ENCODE measurements at regions not wholly inside any gene's neighbourhood (a gene's known extent, or its start where the extent isn't known, plus 50 kb on each side); places are given as distances from the start of the nearest gene placed in this dataset.

DNA sequence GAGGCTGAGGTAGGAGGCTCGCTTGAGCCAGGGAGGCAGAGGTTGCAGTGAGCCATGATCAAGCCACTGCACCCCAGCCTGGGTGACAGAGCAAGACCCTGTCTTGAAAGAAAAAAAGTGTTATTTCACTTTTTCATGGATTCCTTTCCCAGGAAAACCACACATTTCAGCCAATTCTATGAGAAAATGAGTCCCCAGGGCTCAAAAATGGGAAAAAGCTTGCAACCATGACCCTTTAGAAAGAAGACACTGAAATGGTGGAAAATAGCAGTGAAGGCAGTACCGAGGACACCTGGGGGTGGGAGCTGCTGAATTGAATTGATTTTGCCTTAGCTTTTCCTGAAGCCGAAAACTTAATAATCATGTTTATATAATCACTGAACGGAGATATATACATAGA is 284.2 kb upstream of the HDAC4 start:
- TF ChIP-seq, protein P1, sequence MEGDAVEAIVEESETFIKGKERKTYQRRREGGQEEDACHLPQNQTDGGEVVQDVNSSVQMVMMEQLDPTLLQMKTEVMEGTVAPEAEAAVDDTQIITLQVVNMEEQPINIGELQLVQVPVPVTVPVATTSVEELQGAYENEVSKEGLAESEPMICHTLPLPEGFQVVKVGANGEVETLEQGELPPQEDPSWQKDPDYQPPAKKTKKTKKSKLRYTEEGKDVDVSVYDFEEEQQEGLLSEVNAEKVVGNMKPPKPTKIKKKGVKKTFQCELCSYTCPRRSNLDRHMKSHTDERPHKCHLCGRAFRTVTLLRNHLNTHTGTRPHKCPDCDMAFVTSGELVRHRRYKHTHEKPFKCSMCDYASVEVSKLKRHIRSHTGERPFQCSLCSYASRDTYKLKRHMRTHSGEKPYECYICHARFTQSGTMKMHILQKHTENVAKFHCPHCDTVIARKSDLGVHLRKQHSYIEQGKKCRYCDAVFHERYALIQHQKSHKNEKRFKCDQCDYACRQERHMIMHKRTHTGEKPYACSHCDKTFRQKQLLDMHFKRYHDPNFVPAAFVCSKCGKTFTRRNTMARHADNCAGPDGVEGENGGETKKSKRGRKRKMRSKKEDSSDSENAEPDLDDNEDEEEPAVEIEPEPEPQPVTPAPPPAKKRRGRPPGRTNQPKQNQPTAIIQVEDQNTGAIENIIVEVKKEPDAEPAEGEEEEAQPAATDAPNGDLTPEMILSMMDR (conservative IDR thresholded peaks at IDR 0.05 in 1 of 2, IDR thresholded peaks at IDR 0.05 in 1 of 2; ENCODE audit: low read depth in 1 of 2, low read length in 2 of 2): no peak
- TF ChIP-seq EZH2 (IDR thresholded peaks at IDR 0.05; ENCODE audit: low read length, missing control alignments): no peak
